ENCODE measurements at regions not wholly inside any gene's neighbourhood (a gene's known extent, or its start where the extent isn't known, plus 50 kb on each side); places are given as distances from the start of the nearest gene placed in this dataset.

DNA sequence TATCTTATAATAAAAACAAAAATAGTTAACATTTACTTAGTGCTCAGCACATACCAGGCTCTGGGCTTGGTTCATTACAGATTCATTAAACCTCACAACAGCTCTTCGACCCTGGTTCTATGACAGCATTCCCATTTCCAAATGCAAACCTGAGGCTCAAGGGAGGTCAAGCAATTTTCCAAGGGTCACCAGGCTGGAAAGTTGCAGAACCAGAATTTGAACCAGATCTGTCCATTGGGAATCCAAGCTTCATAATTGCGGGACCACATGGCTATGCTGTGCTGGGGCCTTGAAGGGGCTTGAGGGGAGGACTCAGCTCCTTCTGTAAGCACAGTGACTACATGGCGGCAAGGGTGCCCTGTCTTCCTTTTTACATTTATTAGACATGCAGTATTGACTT lies 197.3 kb upstream of the LNX1 start:
- H3K9me3 ChIP-seq (ENCODE audit: control extremely low read depth in 1 of 5, control insufficient read depth in 4 of 5, insufficient read depth in 2 of 5, low read depth in 1 of 5, low read length in 4 of 5): no peaks in the 10 kb centered on the region
- ChIA-PET POLR2A (no interaction called here), CTCF (interaction anchor here (1.3 kb wide), 1 partner anchor 16 kb away, joined by 7 read pairs; no protein-coding TSS in a partner anchor)
- no peak for DNase-seq
- peaks cover 0 to 1% (median 0%) of the 10 kb centered on the region in 5 experiments for H3K27me3 ChIP-seq (replicated peaks in 2 of 5; ENCODE audit: control insufficient read depth in 4 of 5, insufficient read depth in 5 of 5, low read length in 4 of 5)
- H3K27ac ChIP-seq (ENCODE audit: insufficient read depth in 1 of 2, low read depth in 1 of 2, low read length in 2 of 2, poor library complexity in 1 of 2, severe bottlenecking in 2 of 2): no peak overlapping the region
- WGBS (ENCODE audit: insufficient coverage): 100% methylated on average over 3 of the region's 3 CpGs
- no peak overlapping the region for H3K4me3 ChIP-seq (ENCODE audit: control insufficient read depth in 1 of 7, extremely low read depth in 1 of 7, insufficient read depth in 4 of 7, low read depth in 2 of 7, low read length in 6 of 7)
- H3K4me1 ChIP-seq (ENCODE audit: control extremely low read depth in 1 of 4, control insufficient read depth in 4 of 4, insufficient read depth in 4 of 4, low read length in 3 of 4): no peaks in the 10 kb centered on the region
- no peaks in the 10 kb centered on the region for H3K36me3 ChIP-seq (ENCODE audit: control insufficient read depth in 4 of 4, insufficient read depth in 4 of 4, low read length in 3 of 4)

GRCh38 chr4:53788011-53788410 lies 196.7 kb upstream of the LNX1 start:
- no peak overlapping the region for H3K27ac ChIP-seq (ENCODE audit: insufficient read depth in 1 of 2, low read depth in 1 of 2, low read length in 2 of 2, poor library complexity in 1 of 2, severe bottlenecking in 2 of 2)
- H3K36me3 ChIP-seq (ENCODE audit: control insufficient read depth in 4 of 4, insufficient read depth in 4 of 4, low read length in 3 of 4): no peaks in the 10 kb centered on the region
- no peak overlapping the region for H3K4me3 ChIP-seq (ENCODE audit: control insufficient read depth in 1 of 7, extremely low read depth in 1 of 7, insufficient read depth in 4 of 7, low read depth in 2 of 7, low read length in 6 of 7)
- ChIA-PET CTCF (interaction anchor here (1.3 kb wide), 1 partner anchor 17 kb away, joined by 7 read pairs; no protein-coding TSS in a partner anchor), POLR2A (no interaction called here)
- H3K9me3 ChIP-seq (ENCODE audit: control extremely low read depth in 1 of 5, control insufficient read depth in 4 of 5, insufficient read depth in 2 of 5, low read depth in 1 of 5, low read length in 4 of 5): no peaks in the 10 kb centered on the region
- no peaks in the 10 kb centered on the region for H3K4me1 ChIP-seq (ENCODE audit: control extremely low read depth in 1 of 4, control insufficient read depth in 4 of 4, insufficient read depth in 4 of 4, low read length in 3 of 4)
- H3K27me3 ChIP-seq (replicated peaks in 2 of 5; ENCODE audit: control insufficient read depth in 4 of 5, insufficient read depth in 5 of 5, low read length in 4 of 5): peaks cover 0 to 1% (median 0%) of the 10 kb centered on the region in 5 experiments
- 90% methylated on average over 2 of the region's 3 CpGs for WGBS (ENCODE audit: insufficient coverage)
- DNase-seq: no peak

GRCh38 chr4:53786632-53787031 lies 195.3 kb upstream of the LNX1 start:
- no peak for DNase-seq
- POLR2A ChIA-PET: no interaction called here
- Histone ChIP-seq H3K36me3 (ENCODE audit: control insufficient read depth in 4 of 4, insufficient read depth in 4 of 4, low read length in 3 of 4) (no peaks in the 10 kb centered on the region), H3K4me1 (ENCODE audit: control extremely low read depth in 1 of 4, control insufficient read depth in 4 of 4, insufficient read depth in 4 of 4, low read length in 3 of 4) (no peaks in the 10 kb centered on the region), H3K9me3 (ENCODE audit: control extremely low read depth in 1 of 5, control insufficient read depth in 4 of 5, insufficient read depth in 2 of 5, low read depth in 1 of 5, low read length in 4 of 5) (no peaks in the 10 kb centered on the region), H3K27me3 (replicated peaks in 2 of 5; ENCODE audit: control insufficient read depth in 4 of 5, insufficient read depth in 5 of 5, low read length in 4 of 5) (peaks cover 0 to 1% (median 0%) of the 10 kb centered on the region in 5 experiments), H3K4me3 (ENCODE audit: control insufficient read depth in 1 of 7, extremely low read depth in 1 of 7, insufficient read depth in 4 of 7, low read depth in 2 of 7, low read length in 6 of 7) (no peak overlapping the region), H3K27ac (ENCODE audit: insufficient read depth in 1 of 2, low read depth in 1 of 2, low read length in 2 of 2, poor library complexity in 1 of 2, severe bottlenecking in 2 of 2) (no peak overlapping the region)
- 100% methylated on average over 2 of the region's 4 CpGs for WGBS (ENCODE audit: insufficient coverage)
- CTCF ChIA-PET: no interaction called here

GRCh38 chr4:53785996-53786395 lies 194.7 kb upstream of the LNX1 start:
- Histone ChIP-seq H3K4me1 (ENCODE audit: control extremely low read depth in 1 of 4, control insufficient read depth in 4 of 4, insufficient read depth in 4 of 4, low read length in 3 of 4) (no peaks in the 10 kb centered on the region), H3K27ac (ENCODE audit: insufficient read depth in 1 of 2, low read depth in 1 of 2, low read length in 2 of 2, poor library complexity in 1 of 2, severe bottlenecking in 2 of 2) (no peak overlapping the region), H3K9me3 (ENCODE audit: control extremely low read depth in 1 of 5, control insufficient read depth in 4 of 5, insufficient read depth in 2 of 5, low read depth in 1 of 5, low read length in 4 of 5) (no peaks in the 10 kb centered on the region), H3K36me3 (ENCODE audit: control insufficient read depth in 4 of 4, insufficient read depth in 4 of 4, low read length in 3 of 4) (no peaks in the 10 kb centered on the region), H3K4me3 (ENCODE audit: control insufficient read depth in 1 of 7, extremely low read depth in 1 of 7, insufficient read depth in 4 of 7, low read depth in 2 of 7, low read length in 6 of 7) (no peak overlapping the region), H3K27me3 (replicated peaks in 2 of 5; ENCODE audit: control insufficient read depth in 4 of 5, insufficient read depth in 5 of 5, low read length in 4 of 5) (peaks cover 0 to 1% (median 0%) of the 10 kb centered on the region in 5 experiments)
- DNase-seq: no peak
- POLR2A ChIA-PET: no interaction called here
- 90% methylated on average over 2 of the region's 6 CpGs for WGBS (ENCODE audit: insufficient coverage)
- CTCF ChIA-PET: no interaction called here

DNA sequence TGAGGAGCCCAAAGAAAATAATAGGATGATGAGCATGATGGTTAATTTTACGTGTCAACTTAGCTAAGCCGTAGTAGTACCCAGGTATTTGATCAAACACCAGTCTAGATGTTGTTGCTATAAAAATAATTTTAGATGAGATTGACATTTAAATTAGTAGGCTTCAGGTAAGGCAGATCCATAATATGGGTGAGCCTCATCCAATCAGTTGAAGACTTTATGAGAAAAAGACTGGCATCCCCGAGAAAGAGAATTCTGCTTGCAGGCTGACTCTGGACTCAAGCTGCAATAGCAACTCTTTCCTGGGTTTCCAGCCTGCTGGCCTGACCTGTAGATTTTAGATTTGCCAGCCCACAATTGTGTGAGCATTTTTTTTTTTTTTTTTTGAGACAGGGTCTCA lies 192.8 kb upstream of the LNX1 start:
- no peaks in the 10 kb centered on the region for H3K4me1 ChIP-seq (ENCODE audit: control extremely low read depth in 1 of 4, control insufficient read depth in 4 of 4, insufficient read depth in 4 of 4, low read length in 3 of 4)
- DNase-seq: no peak
- H3K9me3 ChIP-seq (ENCODE audit: control extremely low read depth in 1 of 5, control insufficient read depth in 4 of 5, insufficient read depth in 2 of 5, low read depth in 1 of 5, low read length in 4 of 5): no peaks in the 10 kb centered on the region
- H3K27ac ChIP-seq (ENCODE audit: insufficient read depth in 1 of 2, low read depth in 1 of 2, low read length in 2 of 2, poor library complexity in 1 of 2, severe bottlenecking in 2 of 2): no peak overlapping the region
- no peaks in the 10 kb centered on the region for H3K36me3 ChIP-seq (ENCODE audit: control insufficient read depth in 4 of 4, insufficient read depth in 4 of 4, low read length in 3 of 4)
- 100% methylated on average over 3 of the region's 3 CpGs for WGBS (ENCODE audit: insufficient coverage)
- no peak overlapping the region for H3K4me3 ChIP-seq (ENCODE audit: control insufficient read depth in 1 of 7, extremely low read depth in 1 of 7, insufficient read depth in 4 of 7, low read depth in 2 of 7, low read length in 6 of 7)
- ChIA-PET POLR2A (interaction anchor here (0.7 kb wide), 1 partner anchor 71 kb away, joined by 3 read pairs; no protein-coding TSS in a partner anchor), CTCF (interaction anchor here (0.6 to 0.9 kb wide), 2 partner anchors 12 to 431 kb away, joined by 3 to 4 read pairs; no protein-coding TSS in a partner anchor)
- H3K27me3 ChIP-seq (replicated peaks in 2 of 5; ENCODE audit: control insufficient read depth in 4 of 5, insufficient read depth in 5 of 5, low read length in 4 of 5): peaks cover 0 to 3% (median 0%) of the 10 kb centered on the region in 5 experiments

DNA sequence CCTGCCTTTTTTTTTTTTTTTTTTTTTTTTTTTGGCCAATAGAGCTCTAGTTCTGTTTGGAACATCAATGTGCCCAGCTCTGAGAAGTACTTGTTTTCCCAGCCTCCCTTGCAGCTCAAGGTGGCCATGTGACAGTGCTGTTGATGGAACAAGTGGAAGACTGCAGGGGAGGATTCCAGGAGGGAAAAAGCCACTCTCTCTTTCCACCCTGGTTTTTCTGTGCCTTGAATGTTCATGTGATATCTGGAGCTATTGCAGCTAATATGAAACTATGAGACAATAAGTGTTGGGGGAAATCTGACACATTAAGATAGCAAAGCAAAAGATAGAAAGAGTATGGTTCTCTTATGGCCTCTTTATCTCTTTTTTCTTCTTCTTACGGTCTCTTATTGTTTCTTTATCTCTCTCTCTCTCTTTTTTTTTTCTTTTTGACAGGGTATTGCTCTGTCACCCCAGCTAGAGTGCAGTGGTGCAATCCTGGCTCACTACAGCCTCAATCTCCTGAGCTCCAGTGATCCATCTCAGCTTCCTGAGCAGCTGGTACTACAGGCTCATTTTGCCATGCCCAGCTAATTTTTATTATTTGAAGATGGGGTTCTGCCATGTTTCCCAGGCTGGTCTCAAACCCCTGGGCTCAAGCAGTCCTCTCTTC lies 192.0 kb upstream of the LNX1 start:
- peaks cover 0 to 3% (median 0%) of the 10 kb centered on the region in 5 experiments for H3K27me3 ChIP-seq (replicated peaks in 2 of 5; ENCODE audit: control insufficient read depth in 4 of 5, insufficient read depth in 5 of 5, low read length in 4 of 5)
- H3K9me3 ChIP-seq (ENCODE audit: control extremely low read depth in 1 of 5, control insufficient read depth in 4 of 5, insufficient read depth in 2 of 5, low read depth in 1 of 5, low read length in 4 of 5): no peaks in the 10 kb centered on the region
- DNase-seq: no peak
- ChIA-PET POLR2A (no interaction called here), CTCF (interaction anchor here (0.9 to 1.4 kb wide), 2 partner anchors 12 to 77 kb away, joined by 3 read pairs; no protein-coding TSS in a partner anchor)
- H3K36me3 ChIP-seq (ENCODE audit: control insufficient read depth in 4 of 4, insufficient read depth in 4 of 4, low read length in 3 of 4): no peaks in the 10 kb centered on the region
- no peak overlapping the region for H3K4me3 ChIP-seq (ENCODE audit: control insufficient read depth in 1 of 7, extremely low read depth in 1 of 7, insufficient read depth in 4 of 7, low read depth in 2 of 7, low read length in 6 of 7)
- WGBS (ENCODE audit: insufficient coverage): no CpG with 5 or more reads among the region's 1 CpG
- H3K27ac ChIP-seq (ENCODE audit: insufficient read depth in 1 of 2, low read depth in 1 of 2, low read length in 2 of 2, poor library complexity in 1 of 2, severe bottlenecking in 2 of 2): no peak overlapping the region
- no peaks in the 10 kb centered on the region for H3K4me1 ChIP-seq (ENCODE audit: control extremely low read depth in 1 of 4, control insufficient read depth in 4 of 4, insufficient read depth in 4 of 4, low read length in 3 of 4)

- ChIA-PET CTCF (interaction anchor here (1.4 kb wide), 1 partner anchor 76 kb away, joined by 3 read pairs; no protein-coding TSS in a partner anchor), POLR2A (interaction anchor here (0.8 kb wide), 1 partner anchor 266 kb away, joined by 3 read pairs; no protein-coding TSS in a partner anchor)
- H3K9me3 ChIP-seq (ENCODE audit: control extremely low read depth in 1 of 5, control insufficient read depth in 4 of 5, insufficient read depth in 2 of 5, low read depth in 1 of 5, low read length in 4 of 5): no peaks in the 10 kb centered on the region
- H3K4me1 ChIP-seq (ENCODE audit: control extremely low read depth in 1 of 4, control insufficient read depth in 4 of 4, insufficient read depth in 4 of 4, low read length in 3 of 4): no peaks in the 10 kb centered on the region
- no peaks in the 10 kb centered on the region for H3K36me3 ChIP-seq (ENCODE audit: control insufficient read depth in 4 of 4, insufficient read depth in 4 of 4, low read length in 3 of 4)
- peaks cover 0 to 3% (median 0%) of the 10 kb centered on the region in 5 experiments for H3K27me3 ChIP-seq (replicated peaks in 2 of 5; ENCODE audit: control insufficient read depth in 4 of 5, insufficient read depth in 5 of 5, low read length in 4 of 5)
- DNase-seq: peak; percentile 11 to 81 (median 70)
- no peak overlapping the region for H3K27ac ChIP-seq (ENCODE audit: insufficient read depth in 1 of 2, low read depth in 1 of 2, low read length in 2 of 2, poor library complexity in 1 of 2, severe bottlenecking in 2 of 2)
- H3K4me3 ChIP-seq (ENCODE audit: control insufficient read depth in 1 of 7, extremely low read depth in 1 of 7, insufficient read depth in 4 of 7, low read depth in 2 of 7, low read length in 6 of 7): no peak overlapping the region
- 0% methylated on average over 2 of the region's 2 CpGs for WGBS (ENCODE audit: insufficient coverage)
Measured at GRCh38 chr4:53782458-53782845, 191.2 kb upstream of the LNX1 start.

All from common myeloid progenitor, CD34-positive (primary cell).